ENCODE measurements at regions not wholly inside any gene's neighbourhood (a gene's known extent, or its start where the extent isn't known, plus 50 kb on each side); places are given as distances from the start of the nearest gene placed in this dataset.

DNA sequence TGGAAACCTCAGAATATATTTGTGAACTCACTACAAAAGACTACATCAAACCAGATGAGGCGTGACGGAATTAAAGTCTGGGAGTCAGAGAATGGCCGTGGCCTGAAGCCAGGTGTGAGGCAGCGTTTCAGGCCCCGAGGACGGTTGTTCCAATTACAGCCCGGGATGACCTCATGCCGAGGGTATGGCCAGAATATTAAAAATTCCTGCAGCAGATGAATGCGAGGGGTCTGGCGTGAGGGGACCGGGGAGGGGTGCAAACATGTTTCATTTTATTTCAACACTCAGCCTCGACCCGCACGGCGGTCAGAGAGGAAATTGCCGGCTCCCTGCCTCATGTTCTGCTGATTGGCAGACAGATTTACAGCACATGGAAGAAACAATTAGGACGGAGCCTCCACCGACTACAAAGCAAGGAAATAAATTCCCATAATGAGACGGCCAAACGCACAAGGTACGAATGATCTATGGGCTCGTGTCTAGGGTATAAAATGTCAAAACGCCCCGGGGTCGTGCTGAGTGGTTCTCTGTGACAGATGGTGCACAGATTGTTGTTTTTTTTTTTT is 289.7 kb downstream of the SHOX start:
- Histone ChIP-seq H2BK120ac (ENCODE audit: low read depth, low read length) (no peak overlapping the region), H3K9me1 (ENCODE audit: insufficient read depth, low read length) (no peaks in the 10 kb centered on the region), H3K4me2 (ENCODE audit: low read depth, low read length) (no peak overlapping the region), H2BK20ac (ENCODE audit: low read depth, low read length) (no peak overlapping the region), H3K14ac (replicated peaks; ENCODE audit: low read depth, low read length) (no peak overlapping the region), H2BK15ac (ENCODE audit: low read depth, low read length) (no peak overlapping the region), H4K8ac (ENCODE audit: low read depth in 2 of 2, low read length in 2 of 2) (no peak overlapping the region), H4K5ac (ENCODE audit: low read depth, low read length) (no peak overlapping the region), H3K27ac (ENCODE audit: insufficient read depth, low read length) (no peak overlapping the region), H3K9ac (ENCODE audit: low read depth, low read length) (no peak overlapping the region), H3K36me3 (ENCODE audit: control insufficient read depth, insufficient read depth, low read length) (no peaks in the 10 kb centered on the region), H3K4ac (ENCODE audit: low read depth, low read length) (no peak overlapping the region), H3K23ac (ENCODE audit: low read depth, low read length) (no peak overlapping the region), H2AK9ac (replicated peaks; ENCODE audit: low read depth, low read length, poor library complexity) (no peak overlapping the region), H3K56ac (ENCODE audit: extremely low read depth, insufficient read depth, low read length) (no peak overlapping the region), H3K4me3 (ENCODE audit: insufficient read depth, low read depth, low read length) (no peak overlapping the region), H3K4me1 (ENCODE audit: control insufficient read depth, insufficient read depth, low read length) (no peaks in the 10 kb centered on the region), H3K9me3 (ENCODE audit: control insufficient read depth, insufficient read depth, low read length) (peaks cover 6% of the 10 kb centered on the region; the same call in 1 of the 2 replicates), H2BK5ac (ENCODE audit: low read depth, low read length, poor library complexity, severe bottlenecking) (no peak overlapping the region), H4K91ac (ENCODE audit: insufficient read depth, low read depth, low read length) (no peak overlapping the region), H3K79me1 (ENCODE audit: low read depth in 1 of 2, low read length in 2 of 2) (no peaks in the 10 kb centered on the region), H2AFZ (replicated peaks; ENCODE audit: low read length, poor library complexity) (no peak overlapping the region), H3K18ac (ENCODE audit: low read depth, low read length) (no peak overlapping the region), H2AK5ac (ENCODE audit: low read depth, low read length) (no peak overlapping the region), H4K20me1 (ENCODE audit: insufficient read depth, low read length) (no peaks in the 10 kb centered on the region), H3K27me3 (ENCODE audit: control insufficient read depth, insufficient read depth, low read length) (no peaks in the 10 kb centered on the region)
- ChIA-PET POLR2A (ENCODE audit: unreplicated experiment) (no interaction called here), CTCF (no interaction called here)
- in situ Hi-C loops (cut with MboI; ENCODE audit: low sequenced_read_pairs) = no loop called here
- no TSS peak for BruUV-seq (replicated peaks)
- WGBS, 2 experiments (ENCODE audit: extremely low coverage in 2 of 2, insufficient read length in 1 of 2) = 65% methylated on average over 6 of the region's 25 CpGs; no CpG with 5 or more reads in 1 of the 2 experiments
- no peak for ATAC-seq (ENCODE audit: low read depth)
- DNase-seq = no peak
- TF ChIP-seq RFX5 (IDR thresholded peaks at IDR 0.05; ENCODE audit: low read depth, low read length) = no peak
- TF ChIP-seq NFE2L2 (IDR thresholded peaks at IDR 0.05; ENCODE audit: low read depth, low read length) = no peak
- no peak for TF ChIP-seq MAFK (IDR thresholded peaks at IDR 0.05; ENCODE audit: low read depth, low read length)
- no peak for TF ChIP-seq BHLHE40 (IDR thresholded peaks at IDR 0.05; ENCODE audit: low read depth, low read length)
- TF ChIP-seq MAZ (IDR thresholded peaks at IDR 0.05; ENCODE audit: borderline replicate concordance, low read depth, low read length) = no peak
- no peak for TF ChIP-seq RAD21 (IDR thresholded peaks at IDR 0.05; ENCODE audit: low read length)
- TF ChIP-seq POLR2A (IDR thresholded peaks at IDR 0.05; ENCODE audit: low read depth, low read length) = no peak
- no peak for TF ChIP-seq CEBPB (IDR thresholded peaks at IDR 0.05; ENCODE audit: low read depth, low read length)
- no peak for TF ChIP-seq RCOR1 (IDR thresholded peaks at IDR 0.05; ENCODE audit: insufficient replicate concordance, low read length)
- TF ChIP-seq, protein P1, sequence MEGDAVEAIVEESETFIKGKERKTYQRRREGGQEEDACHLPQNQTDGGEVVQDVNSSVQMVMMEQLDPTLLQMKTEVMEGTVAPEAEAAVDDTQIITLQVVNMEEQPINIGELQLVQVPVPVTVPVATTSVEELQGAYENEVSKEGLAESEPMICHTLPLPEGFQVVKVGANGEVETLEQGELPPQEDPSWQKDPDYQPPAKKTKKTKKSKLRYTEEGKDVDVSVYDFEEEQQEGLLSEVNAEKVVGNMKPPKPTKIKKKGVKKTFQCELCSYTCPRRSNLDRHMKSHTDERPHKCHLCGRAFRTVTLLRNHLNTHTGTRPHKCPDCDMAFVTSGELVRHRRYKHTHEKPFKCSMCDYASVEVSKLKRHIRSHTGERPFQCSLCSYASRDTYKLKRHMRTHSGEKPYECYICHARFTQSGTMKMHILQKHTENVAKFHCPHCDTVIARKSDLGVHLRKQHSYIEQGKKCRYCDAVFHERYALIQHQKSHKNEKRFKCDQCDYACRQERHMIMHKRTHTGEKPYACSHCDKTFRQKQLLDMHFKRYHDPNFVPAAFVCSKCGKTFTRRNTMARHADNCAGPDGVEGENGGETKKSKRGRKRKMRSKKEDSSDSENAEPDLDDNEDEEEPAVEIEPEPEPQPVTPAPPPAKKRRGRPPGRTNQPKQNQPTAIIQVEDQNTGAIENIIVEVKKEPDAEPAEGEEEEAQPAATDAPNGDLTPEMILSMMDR (conservative IDR thresholded peaks at IDR 0.05; ENCODE audit: low read depth, low read length) = no peak
- no peak for TF ChIP-seq FOS (IDR thresholded peaks at IDR 0.05; ENCODE audit: low read depth, low read length)
- no peak for TF ChIP-seq MXI1 (IDR thresholded peaks at IDR 0.05; ENCODE audit: borderline replicate concordance, low read depth, low read length)
- no peak for TF ChIP-seq CHD1 (IDR thresholded peaks at IDR 0.05; ENCODE audit: low read depth, low read length)
- no peak for TF ChIP-seq SMC3 (IDR thresholded peaks at IDR 0.05; ENCODE audit: low read depth, low read length)
- TF ChIP-seq, protein P2, sequence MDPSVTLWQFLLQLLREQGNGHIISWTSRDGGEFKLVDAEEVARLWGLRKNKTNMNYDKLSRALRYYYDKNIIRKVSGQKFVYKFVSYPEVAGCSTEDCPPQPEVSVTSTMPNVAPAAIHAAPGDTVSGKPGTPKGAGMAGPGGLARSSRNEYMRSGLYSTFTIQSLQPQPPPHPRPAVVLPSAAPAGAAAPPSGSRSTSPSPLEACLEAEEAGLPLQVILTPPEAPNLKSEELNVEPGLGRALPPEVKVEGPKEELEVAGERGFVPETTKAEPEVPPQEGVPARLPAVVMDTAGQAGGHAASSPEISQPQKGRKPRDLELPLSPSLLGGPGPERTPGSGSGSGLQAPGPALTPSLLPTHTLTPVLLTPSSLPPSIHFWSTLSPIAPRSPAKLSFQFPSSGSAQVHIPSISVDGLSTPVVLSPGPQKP (IDR thresholded peaks at IDR 0.05; ENCODE audit: borderline replicate concordance, low read depth, low read length) = no peak
- dilution Hi-C loops (cut with HindIII; ENCODE audit: low sequenced_read_pairs, unreplicated experiment) = no loop called here
- intact Hi-C loops (cut with micrococcal nuclease) = no loop called here
